GM23338 (cell line): ENCODE measurements at regions not wholly inside any gene's neighbourhood (a gene's known extent, or its start where the extent isn't known, plus 50 kb on each side); places are given as distances from the start of the nearest gene placed in this dataset.

Source experiments
- ATAC-seq: fragments of 200-7000 bp; cut with Tn5 transposase; 3 replicates; pipeline ENCODE4 v1.9.1; 2020
- DNase-seq: peaks from one replicate; pipeline ENCODE4 v3.0.0-alpha.2; 2015; ENCODE audit warnings: low spot score
- H2AFZ ChIP-seq: fragments of 200-600 bp; sonication (generic); 2 replicates; pipeline ENCODE4 v1.8.0; 2016; ENCODE audit warnings: antibody characterized with exemption, mild to moderate bottlenecking, moderate library complexity
- H3F3A ChIP-seq: fragments of 200-600 bp; sonication (generic); replicated peaks from 2 replicates; pipeline ENCODE4 v1.8.0; 2017; ENCODE audit warnings: antibody characterized with exemption, mixed run types, low read depth
- H3K27ac ChIP-seq: fragments of 200-600 bp; sonication (generic); 2 replicates; pipeline ENCODE4 v1.6.1; 2016; ENCODE audit warnings: low read depth
- H3K27me3 ChIP-seq: fragments of 200-600 bp; sonication (generic); 2 replicates; pipeline ENCODE4 v1.8.0; 2016; ENCODE audit warnings: mild to moderate bottlenecking, mixed run types, moderate library complexity; ENCODE audit not compliant: insufficient read depth
- H3K36me3 ChIP-seq: fragments of 200-600 bp; sonication (generic); 2 replicates; pipeline ENCODE4 v1.8.0; 2016; ENCODE audit warnings: mild to moderate bottlenecking; ENCODE audit not compliant: insufficient read depth
- H3K4me1 ChIP-seq: fragments of 200-600 bp; sonication (generic); 2 replicates; pipeline ENCODE4 v1.8.0; 2016; ENCODE audit warnings: mild to moderate bottlenecking, moderate library complexity; ENCODE audit not compliant: insufficient read depth
- H3K4me2 ChIP-seq: fragments of 200-600 bp; sonication (generic); 2 replicates; pipeline ENCODE4 v1.7.1; 2017; ENCODE audit warnings: mixed run types
- H3K4me3 ChIP-seq: fragments of 200-600 bp; sonication (generic); 2 replicates; pipeline ENCODE4 v1.6.1; 2016; ENCODE audit warnings: mixed run types
- H3K79me2 ChIP-seq: fragments of 200-600 bp; sonication (generic); replicated peaks from 2 replicates; pipeline ENCODE4 v1.8.0; 2017; ENCODE audit warnings: mild to moderate bottlenecking; ENCODE audit not compliant: insufficient read depth
- H3K9me2 ChIP-seq: fragments of 200-600 bp; sonication (generic); 2 replicates; pipeline ENCODE4 v1.8.0; 2017; ENCODE audit not compliant: insufficient read depth
- H4K20me1 ChIP-seq: fragments of 200-600 bp; sonication (generic); replicated peaks from 2 replicates; pipeline ENCODE4 v1.8.0; 2017; ENCODE audit warnings: mild to moderate bottlenecking; ENCODE audit not compliant: insufficient read depth
- H3K27ac Mint-ChIP-seq: 2 replicates; pipeline ENCODE4 v1.8.0; 2020; ENCODE audit warnings: inconsistent platforms, mild to moderate bottlenecking, moderate library complexity, mixed read lengths
- H3K27me3 Mint-ChIP-seq: 3 replicates; pipeline ENCODE4 v1.8.0; 2022; ENCODE audit warnings: low read depth, mild to moderate bottlenecking, moderate library complexity, mixed read lengths, inconsistent platforms; ENCODE audit not compliant: insufficient read depth, poor library complexity
- H3K36me3 Mint-ChIP-seq: 3 replicates; pipeline ENCODE4 v1.8.0; 2021; ENCODE audit warnings: low read depth, mild to moderate bottlenecking, inconsistent platforms, moderate library complexity, mixed read lengths
- H3K4me1 Mint-ChIP-seq: 3 replicates; pipeline ENCODE4 v1.8.0; 2020; ENCODE audit warnings: mild to moderate bottlenecking, inconsistent platforms, mixed read lengths
- H3K4me3 Mint-ChIP-seq: 3 replicates; pipeline ENCODE4 v1.8.0; 2021; ENCODE audit warnings: moderate library complexity, mild to moderate bottlenecking, inconsistent platforms, mixed read lengths
- H3K9me3 Mint-ChIP-seq: 3 replicates; pipeline ENCODE4 v1.8.0; 2020; ENCODE audit warnings: moderate library complexity, mild to moderate bottlenecking, inconsistent platforms, mixed read lengths
- CREB1 ChIP-seq: fragments of 250-450 bp; sonication (Bioruptor Pico); IDR thresholded peaks from 2 replicates; pipeline ENCODE4 v1.5.0; 2020; ENCODE audit warnings: low read depth, mild to moderate bottlenecking, moderate library complexity
- EZH2 ChIP-seq: fragments of 200-600 bp; sonication (generic); IDR thresholded peaks from one replicate; pipeline ENCODE4 v1.8.0; 2017; ENCODE audit warnings: antibody characterized with exemption, mild to moderate bottlenecking, low read depth; ENCODE audit not compliant: unreplicated experiment
- EZH2phosphoT487 ChIP-seq: fragments of 200-600 bp; sonication (generic); IDR thresholded peaks from one replicate; pipeline ENCODE4 v1.8.1; 2018; ENCODE audit warnings: antibody characterized with exemption; ENCODE audit not compliant: unreplicated experiment
- JUNB ChIP-seq: IDR thresholded peaks from one replicate; pipeline ENCODE4 v1.6.1; 2016; ENCODE audit warnings: antibody characterized with exemption; ENCODE audit not compliant: unreplicated experiment
- NANOG ChIP-seq: IDR thresholded peaks from 2 replicates; pipeline ENCODE4 v1.6.1; 2016; ENCODE audit warnings: antibody characterized with exemption, borderline replicate concordance
- POLR2AphosphoS5 ChIP-seq: IDR thresholded peaks from 2 replicates; pipeline ENCODE4 v1.6.1; 2016; ENCODE audit warnings: antibody characterized with exemption, low read depth
- STAT1 ChIP-seq: IDR thresholded peaks from one replicate; pipeline ENCODE4 v1.6.1; 2016; ENCODE audit warnings: antibody characterized with exemption; ENCODE audit not compliant: unreplicated experiment
- ZNF331 ChIP-seq: fragments of 250-450 bp; sonication (Bioruptor Pico); IDR thresholded peaks from 2 replicates; pipeline ENCODE4 v1.5.0; 2020; ENCODE audit warnings: low read depth, mild to moderate bottlenecking, moderate library complexity
- TF ChIP-seq, protein P1 (sequence below), 2 experiments: fragments of 200-600 bp in 1 of 2; sonication (generic) in 1 of 2; conservative IDR thresholded peaks; 2 replicates each; pipeline versions ENCODE4 v1.5.1 to v1.6.1; 2016 to 2017; ENCODE audit warnings: antibody characterized with exemption in 2 of 2, low read depth in 2 of 2, mild to moderate bottlenecking in 2 of 2, moderate library complexity in 1 of 2
- TF ChIP-seq, protein P2 (sequence below): fragments of 250-450 bp; sonication (Bioruptor Pico); IDR thresholded peaks from 2 replicates; pipeline ENCODE4 v1.5.0; 2020; ENCODE audit warnings: mild to moderate bottlenecking, moderate library complexity
- TF ChIP-seq, protein P3 (sequence below): IDR thresholded peaks from one replicate; pipeline ENCODE4 v1.6.1; 2018; ENCODE audit warnings: antibody characterized with exemption; ENCODE audit not compliant: unreplicated experiment

DNA sequence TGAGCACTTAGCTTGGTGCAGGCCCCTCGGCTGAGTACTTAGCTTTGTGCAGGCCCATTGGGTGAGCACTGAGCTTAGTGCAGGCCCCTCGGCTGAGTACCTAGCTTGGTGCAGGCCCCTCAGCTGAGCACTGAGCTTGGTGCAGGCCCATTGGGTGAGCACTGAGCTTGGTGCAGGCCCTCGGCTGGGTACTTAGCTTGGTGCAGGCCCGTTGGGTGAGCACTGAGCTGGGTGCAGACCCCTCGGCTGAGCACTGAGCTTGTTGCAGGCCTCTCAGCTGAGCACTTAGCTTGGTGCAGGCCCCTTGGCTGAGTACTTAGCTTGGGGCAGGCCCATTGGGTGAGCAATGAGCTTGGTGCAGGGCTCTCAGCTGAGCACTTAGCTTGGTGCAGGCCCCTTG lies 387.1 kb downstream of the THBS2 start:
- H3K27ac Mint-ChIP-seq: no peak overlapping the region
- no peaks in the 10 kb centered on the region for H3K4me1 Mint-ChIP-seq
- no peak overlapping the region for H2AFZ ChIP-seq
- no peak for DNase-seq
- H3K27me3 Mint-ChIP-seq: no peaks in the 10 kb centered on the region
- no peaks in the 10 kb centered on the region for H3K79me2 ChIP-seq
- H3K4me1 ChIP-seq: no peaks in the 10 kb centered on the region
- no peaks in the 10 kb centered on the region for H4K20me1 ChIP-seq
- no peaks in the 10 kb centered on the region for H3K9me2 ChIP-seq
- no peak for TF ChIP-seq STAT1
- no peak for TF ChIP-seq ZNF331 (CRISPR knock-in tag)
- no peak for TF ChIP-seq JUNB
- no peak overlapping the region for H3K4me2 ChIP-seq
- no peak overlapping the region for H3K27ac ChIP-seq
- no peaks in the 10 kb centered on the region for H3F3A ChIP-seq
- ATAC-seq: no peak
- no peak overlapping the region for H3K4me3 Mint-ChIP-seq
- H3K9me3 Mint-ChIP-seq: no peaks in the 10 kb centered on the region
- H3K27me3 ChIP-seq: no peaks in the 10 kb centered on the region
- no peak overlapping the region for H3K4me3 ChIP-seq
- H3K36me3 ChIP-seq: no peaks in the 10 kb centered on the region
- no peaks in the 10 kb centered on the region for H3K36me3 Mint-ChIP-seq

DNA sequence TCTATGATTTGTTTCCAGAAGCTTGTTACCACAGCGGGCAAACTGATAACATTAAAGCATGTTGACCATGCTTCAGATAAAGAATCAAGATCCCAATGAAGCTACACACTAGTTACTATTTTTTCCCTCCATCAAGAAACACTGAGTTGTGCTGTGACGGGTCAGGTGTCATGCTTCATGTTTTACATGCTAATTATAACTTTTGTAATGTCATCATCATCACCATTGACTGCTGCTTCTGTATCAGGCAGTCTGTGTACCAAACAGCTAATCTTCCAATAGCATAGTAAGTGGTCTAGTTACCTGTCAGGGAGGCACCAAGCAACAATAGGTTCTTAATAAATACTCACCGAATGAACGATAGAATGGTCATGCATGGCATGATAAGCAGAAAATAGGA lies 388.1 kb downstream of the THBS2 start:
- H3K36me3 Mint-ChIP-seq: no peaks in the 10 kb centered on the region
- Histone ChIP-seq H3K79me2 (no peaks in the 10 kb centered on the region), H2AFZ (no peak overlapping the region), H3K27ac (no peak overlapping the region), H4K20me1 (no peaks in the 10 kb centered on the region), H3K36me3 (no peaks in the 10 kb centered on the region), H3K4me1 (no peaks in the 10 kb centered on the region), H3K9me2 (no peaks in the 10 kb centered on the region), H3K4me2 (no peak overlapping the region), H3F3A (no peaks in the 10 kb centered on the region), H3K4me3 (no peak overlapping the region), H3K27me3 (no peaks in the 10 kb centered on the region)
- H3K9me3 Mint-ChIP-seq: no peaks in the 10 kb centered on the region
- no peaks in the 10 kb centered on the region for H3K4me1 Mint-ChIP-seq
- no peak overlapping the region for H3K4me3 Mint-ChIP-seq
- DNase-seq: no peak
- no peak overlapping the region for H3K27ac Mint-ChIP-seq
- no peak for TF ChIP-seq POLR2AphosphoS5
- no peak for TF ChIP-seq EZH2
- no peak for TF ChIP-seq JUNB
- TF ChIP-seq, protein P1, sequence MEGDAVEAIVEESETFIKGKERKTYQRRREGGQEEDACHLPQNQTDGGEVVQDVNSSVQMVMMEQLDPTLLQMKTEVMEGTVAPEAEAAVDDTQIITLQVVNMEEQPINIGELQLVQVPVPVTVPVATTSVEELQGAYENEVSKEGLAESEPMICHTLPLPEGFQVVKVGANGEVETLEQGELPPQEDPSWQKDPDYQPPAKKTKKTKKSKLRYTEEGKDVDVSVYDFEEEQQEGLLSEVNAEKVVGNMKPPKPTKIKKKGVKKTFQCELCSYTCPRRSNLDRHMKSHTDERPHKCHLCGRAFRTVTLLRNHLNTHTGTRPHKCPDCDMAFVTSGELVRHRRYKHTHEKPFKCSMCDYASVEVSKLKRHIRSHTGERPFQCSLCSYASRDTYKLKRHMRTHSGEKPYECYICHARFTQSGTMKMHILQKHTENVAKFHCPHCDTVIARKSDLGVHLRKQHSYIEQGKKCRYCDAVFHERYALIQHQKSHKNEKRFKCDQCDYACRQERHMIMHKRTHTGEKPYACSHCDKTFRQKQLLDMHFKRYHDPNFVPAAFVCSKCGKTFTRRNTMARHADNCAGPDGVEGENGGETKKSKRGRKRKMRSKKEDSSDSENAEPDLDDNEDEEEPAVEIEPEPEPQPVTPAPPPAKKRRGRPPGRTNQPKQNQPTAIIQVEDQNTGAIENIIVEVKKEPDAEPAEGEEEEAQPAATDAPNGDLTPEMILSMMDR (conservative IDR thresholded peaks at IDR 0.05; ENCODE audit: low read depth in 2 of 2): no peak
- TF ChIP-seq, protein P2, sequence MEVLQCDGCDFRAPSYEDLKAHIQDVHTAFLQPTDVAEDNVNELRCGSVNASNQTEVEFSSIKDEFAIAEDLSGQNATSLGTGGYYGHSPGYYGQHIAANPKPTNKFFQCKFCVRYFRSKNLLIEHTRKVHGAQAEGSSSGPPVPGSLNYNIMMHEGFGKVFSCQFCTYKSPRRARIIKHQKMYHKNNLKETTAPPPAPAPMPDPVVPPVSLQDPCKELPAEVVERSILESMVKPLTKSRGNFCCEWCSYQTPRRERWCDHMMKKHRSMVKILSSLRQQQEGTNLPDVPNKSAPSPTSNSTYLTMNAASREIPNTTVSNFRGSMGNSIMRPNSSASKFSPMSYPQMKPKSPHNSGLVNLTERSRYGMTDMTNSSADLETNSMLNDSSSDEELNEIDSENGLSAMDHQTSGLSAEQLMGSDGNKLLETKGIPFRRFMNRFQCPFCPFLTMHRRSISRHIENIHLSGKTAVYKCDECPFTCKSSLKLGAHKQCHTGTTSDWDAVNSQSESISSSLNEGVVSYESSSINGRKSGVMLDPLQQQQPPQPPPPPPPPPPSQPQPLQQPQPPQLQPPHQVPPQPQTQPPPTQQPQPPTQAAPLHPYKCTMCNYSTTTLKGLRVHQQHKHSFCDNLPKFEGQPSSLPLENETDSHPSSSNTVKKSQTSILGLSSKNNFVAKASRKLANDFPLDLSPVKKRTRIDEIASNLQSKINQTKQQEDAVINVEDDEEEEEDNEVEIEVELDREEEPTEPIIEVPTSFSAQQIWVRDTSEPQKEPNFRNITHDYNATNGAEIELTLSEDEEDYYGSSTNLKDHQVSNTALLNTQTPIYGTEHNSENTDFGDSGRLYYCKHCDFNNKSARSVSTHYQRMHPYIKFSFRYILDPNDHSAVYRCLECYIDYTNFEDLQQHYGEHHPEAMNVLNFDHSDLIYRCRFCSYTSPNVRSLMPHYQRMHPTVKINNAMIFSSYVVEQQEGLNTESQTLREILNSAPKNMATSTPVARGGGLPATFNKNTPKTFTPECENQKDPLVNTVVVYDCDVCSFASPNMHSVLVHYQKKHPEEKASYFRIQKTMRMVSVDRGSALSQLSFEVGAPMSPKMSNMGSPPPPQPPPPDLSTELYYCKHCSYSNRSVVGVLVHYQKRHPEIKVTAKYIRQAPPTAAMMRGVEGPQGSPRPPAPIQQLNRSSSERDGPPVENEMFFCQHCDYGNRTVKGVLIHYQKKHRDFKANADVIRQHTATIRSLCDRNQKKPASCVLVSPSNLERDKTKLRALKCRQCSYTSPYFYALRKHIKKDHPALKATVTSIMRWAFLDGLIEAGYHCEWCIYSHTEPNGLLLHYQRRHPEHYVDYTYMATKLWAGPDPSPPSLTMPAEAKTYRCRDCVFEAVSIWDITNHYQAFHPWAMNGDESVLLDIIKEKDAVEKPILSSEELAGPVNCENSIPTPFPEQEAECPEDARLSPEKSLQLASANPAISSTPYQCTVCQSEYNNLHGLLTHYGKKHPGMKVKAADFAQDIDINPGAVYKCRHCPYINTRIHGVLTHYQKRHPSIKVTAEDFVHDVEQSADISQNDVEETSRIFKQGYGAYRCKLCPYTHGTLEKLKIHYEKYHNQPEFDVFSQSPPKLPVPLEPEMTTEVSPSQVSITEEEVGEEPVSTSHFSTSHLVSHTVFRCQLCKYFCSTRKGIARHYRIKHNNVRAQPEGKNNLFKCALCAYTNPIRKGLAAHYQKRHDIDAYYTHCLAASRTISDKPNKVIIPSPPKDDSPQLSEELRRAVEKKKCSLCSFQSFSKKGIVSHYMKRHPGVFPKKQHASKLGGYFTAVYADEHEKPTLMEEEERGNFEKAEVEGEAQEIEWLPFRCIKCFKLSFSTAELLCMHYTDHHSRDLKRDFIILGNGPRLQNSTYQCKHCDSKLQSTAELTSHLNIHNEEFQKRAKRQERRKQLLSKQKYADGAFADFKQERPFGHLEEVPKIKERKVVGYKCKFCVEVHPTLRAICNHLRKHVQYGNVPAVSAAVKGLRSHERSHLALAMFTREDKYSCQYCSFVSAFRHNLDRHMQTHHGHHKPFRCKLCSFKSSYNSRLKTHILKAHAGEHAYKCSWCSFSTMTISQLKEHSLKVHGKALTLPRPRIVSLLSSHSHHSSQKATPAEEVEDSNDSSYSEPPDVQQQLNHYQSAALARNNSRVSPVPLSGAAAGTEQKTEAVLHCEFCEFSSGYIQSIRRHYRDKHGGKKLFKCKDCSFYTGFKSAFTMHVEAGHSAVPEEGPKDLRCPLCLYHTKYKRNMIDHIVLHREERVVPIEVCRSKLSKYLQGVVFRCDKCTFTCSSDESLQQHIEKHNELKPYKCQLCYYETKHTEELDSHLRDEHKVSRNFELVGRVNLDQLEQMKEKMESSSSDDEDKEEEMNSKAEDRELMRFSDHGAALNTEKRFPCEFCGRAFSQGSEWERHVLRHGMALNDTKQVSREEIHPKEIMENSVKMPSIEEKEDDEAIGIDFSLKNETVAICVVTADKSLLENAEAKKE (CRISPR knock-in tag): no peak
- no peak for TF ChIP-seq NANOG
- TF ChIP-seq, protein P3, sequence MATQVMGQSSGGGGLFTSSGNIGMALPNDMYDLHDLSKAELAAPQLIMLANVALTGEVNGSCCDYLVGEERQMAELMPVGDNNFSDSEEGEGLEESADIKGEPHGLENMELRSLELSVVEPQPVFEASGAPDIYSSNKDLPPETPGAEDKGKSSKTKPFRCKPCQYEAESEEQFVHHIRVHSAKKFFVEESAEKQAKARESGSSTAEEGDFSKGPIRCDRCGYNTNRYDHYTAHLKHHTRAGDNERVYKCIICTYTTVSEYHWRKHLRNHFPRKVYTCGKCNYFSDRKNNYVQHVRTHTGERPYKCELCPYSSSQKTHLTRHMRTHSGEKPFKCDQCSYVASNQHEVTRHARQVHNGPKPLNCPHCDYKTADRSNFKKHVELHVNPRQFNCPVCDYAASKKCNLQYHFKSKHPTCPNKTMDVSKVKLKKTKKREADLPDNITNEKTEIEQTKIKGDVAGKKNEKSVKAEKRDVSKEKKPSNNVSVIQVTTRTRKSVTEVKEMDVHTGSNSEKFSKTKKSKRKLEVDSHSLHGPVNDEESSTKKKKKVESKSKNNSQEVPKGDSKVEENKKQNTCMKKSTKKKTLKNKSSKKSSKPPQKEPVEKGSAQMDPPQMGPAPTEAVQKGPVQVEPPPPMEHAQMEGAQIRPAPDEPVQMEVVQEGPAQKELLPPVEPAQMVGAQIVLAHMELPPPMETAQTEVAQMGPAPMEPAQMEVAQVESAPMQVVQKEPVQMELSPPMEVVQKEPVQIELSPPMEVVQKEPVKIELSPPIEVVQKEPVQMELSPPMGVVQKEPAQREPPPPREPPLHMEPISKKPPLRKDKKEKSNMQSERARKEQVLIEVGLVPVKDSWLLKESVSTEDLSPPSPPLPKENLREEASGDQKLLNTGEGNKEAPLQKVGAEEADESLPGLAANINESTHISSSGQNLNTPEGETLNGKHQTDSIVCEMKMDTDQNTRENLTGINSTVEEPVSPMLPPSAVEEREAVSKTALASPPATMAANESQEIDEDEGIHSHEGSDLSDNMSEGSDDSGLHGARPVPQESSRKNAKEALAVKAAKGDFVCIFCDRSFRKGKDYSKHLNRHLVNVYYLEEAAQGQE: no peak
- TF ChIP-seq STAT1: no peak
- no peak for TF ChIP-seq ZNF331 (CRISPR knock-in tag)
- no peak for TF ChIP-seq CREB1
- no peak for TF ChIP-seq EZH2phosphoT487
- ATAC-seq: no peak
- H3K27me3 Mint-ChIP-seq: peaks cover 6% of the 10 kb centered on the region
